Fibroblast of mammary gland (primary cell): ENCODE measurements at regions not wholly inside any gene's neighbourhood (a gene's known extent, or its start where the extent isn't known, plus 50 kb on each side); places are given as distances from the start of the nearest gene placed in this dataset.

Experiments
- DNase-seq: peaks from one replicate; pipeline ENCODE4 v3.0.0-alpha.2; 2010; ENCODE audit warnings: low read depth
- H3K4me3 ChIP-seq: 2 replicates; pipeline ENCODE4 v1.5.1; 2011; ENCODE audit warnings: low read depth, mild to moderate bottlenecking, low read length, moderate library complexity; ENCODE audit not compliant: control insufficient read depth
- TF ChIP-seq, protein P1 (sequence below): conservative IDR thresholded peaks from 2 replicates; pipeline ENCODE4 v1.5.1; 2011; ENCODE audit warnings: low read depth, low read length, inconsistent platforms; ENCODE audit not compliant: control insufficient read depth, insufficient read depth

DNA sequence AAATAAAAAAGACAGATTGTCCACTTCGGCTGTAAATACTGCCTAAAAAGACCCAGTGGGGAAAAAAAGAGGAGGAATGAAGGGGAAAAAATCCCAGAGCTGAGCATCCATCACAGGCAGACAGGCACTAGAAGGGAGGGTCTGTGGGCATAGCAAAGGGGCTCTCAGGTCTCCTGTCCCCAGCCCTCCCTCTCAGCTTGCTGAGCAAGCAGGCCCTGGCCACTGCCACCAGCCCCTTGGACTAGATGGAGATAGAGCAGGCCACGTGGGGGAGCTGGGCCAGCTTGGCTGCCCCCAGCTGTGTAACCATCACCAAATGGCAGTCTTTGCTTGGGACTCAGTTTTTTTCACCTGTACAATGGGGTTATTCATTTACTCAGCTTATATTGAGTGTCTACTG, 141.6 kb upstream of the UNC5B start:
- no peak overlapping the region for H3K4me3 ChIP-seq
- TF ChIP-seq, protein P1, sequence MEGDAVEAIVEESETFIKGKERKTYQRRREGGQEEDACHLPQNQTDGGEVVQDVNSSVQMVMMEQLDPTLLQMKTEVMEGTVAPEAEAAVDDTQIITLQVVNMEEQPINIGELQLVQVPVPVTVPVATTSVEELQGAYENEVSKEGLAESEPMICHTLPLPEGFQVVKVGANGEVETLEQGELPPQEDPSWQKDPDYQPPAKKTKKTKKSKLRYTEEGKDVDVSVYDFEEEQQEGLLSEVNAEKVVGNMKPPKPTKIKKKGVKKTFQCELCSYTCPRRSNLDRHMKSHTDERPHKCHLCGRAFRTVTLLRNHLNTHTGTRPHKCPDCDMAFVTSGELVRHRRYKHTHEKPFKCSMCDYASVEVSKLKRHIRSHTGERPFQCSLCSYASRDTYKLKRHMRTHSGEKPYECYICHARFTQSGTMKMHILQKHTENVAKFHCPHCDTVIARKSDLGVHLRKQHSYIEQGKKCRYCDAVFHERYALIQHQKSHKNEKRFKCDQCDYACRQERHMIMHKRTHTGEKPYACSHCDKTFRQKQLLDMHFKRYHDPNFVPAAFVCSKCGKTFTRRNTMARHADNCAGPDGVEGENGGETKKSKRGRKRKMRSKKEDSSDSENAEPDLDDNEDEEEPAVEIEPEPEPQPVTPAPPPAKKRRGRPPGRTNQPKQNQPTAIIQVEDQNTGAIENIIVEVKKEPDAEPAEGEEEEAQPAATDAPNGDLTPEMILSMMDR: no peak
- no peak for DNase-seq

DNA sequence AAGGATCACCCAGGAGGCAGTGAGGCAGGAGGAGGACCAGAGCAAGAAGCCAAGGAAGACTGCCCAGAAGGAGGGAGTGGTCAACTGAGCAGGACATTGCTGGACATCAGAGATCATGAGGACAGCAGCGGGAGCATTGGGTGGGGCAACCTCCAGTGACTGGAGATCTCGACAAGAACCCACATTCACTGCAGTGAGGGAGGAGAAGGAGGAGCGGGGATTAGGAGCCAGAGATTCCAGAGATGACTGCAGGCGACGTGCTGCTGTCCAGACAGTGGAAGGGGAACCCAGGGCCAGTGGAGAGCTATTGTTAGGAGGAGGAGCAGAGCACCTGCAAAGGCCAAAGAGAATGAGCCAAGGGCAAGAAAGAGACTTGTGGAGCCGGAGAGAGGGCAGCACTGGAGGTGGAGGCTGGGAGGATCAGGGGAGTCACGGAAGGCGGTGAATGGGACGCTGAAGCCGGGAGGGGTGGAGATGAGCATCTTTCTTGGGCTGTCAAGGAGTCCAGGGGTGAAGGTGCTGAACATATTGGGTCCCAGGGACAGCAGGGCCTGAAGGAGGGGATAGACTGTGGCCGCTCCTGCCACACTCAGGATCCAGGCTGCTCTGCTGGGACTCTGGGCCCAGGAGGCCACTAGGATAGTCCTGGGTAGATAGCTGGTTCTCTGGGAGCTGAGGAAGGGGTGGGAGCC, 140.1 kb upstream of the UNC5B start:
- TF ChIP-seq, protein P1: no peak
- no peak overlapping the region for H3K4me3 ChIP-seq
- no peak for DNase-seq

DNA sequence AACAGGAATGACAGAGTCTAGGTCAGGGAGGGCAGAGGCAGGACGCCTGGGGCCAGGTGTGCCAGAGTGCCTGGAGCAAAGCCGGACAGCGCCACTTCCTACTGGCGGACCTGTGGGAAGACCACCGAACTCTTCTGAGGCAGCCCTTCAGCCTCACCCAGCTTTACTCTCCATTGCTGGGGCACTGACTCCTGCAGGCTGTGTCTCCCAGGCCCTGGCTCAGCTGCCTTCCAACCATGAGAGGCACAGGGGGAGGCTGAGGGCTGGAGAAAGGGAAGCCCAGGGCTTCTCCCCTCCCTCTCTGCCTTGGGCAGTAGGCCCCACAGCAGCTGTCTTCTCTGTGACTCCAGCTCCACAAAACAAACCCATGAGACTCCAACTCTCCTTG, 139.6 kb upstream of the UNC5B start:
- TF ChIP-seq, protein P1: no peak
- DNase-seq: no peak

DNA sequence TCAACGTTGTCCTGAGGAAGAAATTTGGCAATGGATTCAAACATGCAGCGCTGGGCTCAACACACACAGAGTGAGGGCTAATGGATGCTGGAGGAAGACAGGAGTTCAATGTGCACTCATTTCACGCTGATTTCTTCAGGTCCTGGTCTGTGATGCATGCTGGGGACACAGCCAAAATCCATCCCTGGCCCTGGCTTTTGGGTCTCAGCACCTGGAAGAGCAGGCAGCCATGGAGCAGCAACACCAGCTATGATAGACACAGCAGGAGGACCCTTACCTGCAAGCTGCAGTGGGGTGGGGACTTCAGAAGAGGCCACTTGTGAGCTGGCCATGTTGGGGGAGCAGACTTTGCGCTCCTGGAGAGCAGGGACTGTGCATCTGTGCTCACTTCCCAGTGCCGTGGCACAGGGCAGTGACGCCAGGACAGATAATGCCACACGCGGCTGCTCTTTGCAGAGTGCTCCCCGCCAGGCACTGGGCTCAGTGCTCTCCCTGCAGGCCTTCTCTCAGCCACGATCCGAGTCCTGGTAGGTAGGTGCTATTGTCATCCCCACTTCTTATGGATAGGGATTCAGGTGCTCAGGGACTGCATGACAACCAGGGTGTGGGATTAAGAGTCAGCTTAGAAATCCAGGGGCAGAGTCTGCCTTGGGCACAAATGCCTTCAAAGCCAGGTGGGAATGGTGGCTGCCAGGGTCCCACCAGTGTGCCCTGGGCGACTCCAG, 138.8 kb upstream of the UNC5B start:
- no peak for DNase-seq
- no peak overlapping the region for H3K4me3 ChIP-seq
- TF ChIP-seq, protein P1: no peak

More for the DNA sequence above, 139.6 kb upstream of the UNC5B start:
- H3K4me3 ChIP-seq: no peak overlapping the region

DNA sequence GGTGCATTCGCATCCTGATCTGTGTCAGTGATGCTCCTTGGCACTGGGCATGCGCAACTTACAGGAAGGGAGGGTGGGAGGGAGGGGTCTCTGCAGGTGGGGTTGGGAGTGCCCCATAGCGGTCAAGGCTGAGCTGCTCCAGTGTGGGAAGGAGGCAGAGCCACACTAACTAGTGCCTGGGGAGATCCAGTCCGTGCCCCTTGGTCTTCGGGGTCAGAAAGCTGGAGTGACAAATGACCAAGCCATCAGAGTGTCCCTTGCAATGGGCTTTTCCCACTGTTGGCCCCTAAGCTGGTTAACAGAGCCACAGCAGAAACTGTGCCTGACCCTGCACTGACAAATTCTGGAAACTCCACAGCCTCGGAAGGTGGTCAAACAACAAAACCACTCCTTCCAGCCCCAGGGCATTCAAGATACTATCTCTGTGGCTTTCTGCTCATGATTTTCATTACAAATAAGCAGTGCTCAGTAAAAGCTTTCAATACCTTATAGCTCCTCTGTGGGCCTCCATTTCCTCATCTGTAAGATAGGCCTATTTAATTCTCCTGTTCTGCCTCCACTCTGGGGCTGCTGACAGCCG, 138.1 kb upstream of the UNC5B start:
- DNase-seq: no peak
- TF ChIP-seq, protein P1: no peak
- no peak overlapping the region for H3K4me3 ChIP-seq

DNA sequence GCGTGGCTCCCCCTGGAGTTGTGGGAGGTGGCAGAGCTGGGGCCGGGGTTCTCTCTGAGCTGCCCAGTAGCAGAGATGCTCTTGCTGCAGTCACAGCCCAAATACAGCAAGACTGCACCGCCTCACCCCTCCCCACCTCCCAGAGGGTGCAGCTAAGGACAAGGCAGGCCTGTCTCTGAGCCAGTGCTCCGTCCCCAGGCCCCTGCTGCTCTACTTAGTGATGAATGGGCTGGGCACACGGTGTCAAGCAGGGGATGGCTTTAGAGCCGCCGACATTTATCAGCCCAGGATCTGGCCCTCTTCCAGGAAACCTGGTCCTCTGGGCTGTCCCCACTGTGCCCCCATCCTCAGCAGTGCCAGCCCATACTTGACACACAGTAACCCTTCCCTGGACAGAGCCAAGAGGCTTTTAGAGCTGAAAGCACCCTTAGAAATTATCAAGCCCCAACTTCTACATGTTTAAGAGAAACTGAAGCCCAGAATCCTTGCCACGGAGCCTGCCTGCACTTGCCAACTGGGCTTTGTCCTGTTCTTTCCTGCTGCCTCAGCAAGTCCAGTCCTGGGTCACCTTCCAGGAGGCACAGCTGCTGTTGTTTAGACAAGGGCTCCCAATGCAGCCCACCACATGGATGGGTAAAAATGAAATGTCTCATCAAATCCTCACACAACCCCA, 137.1 kb upstream of the UNC5B start:
- no peak overlapping the region for H3K4me3 ChIP-seq
- TF ChIP-seq, protein P1: no peak
- DNase-seq: no peak
